GM12878 (cell line): ENCODE measurements at regions not wholly inside any gene's neighbourhood (a gene's known extent, or its start where the extent isn't known, plus 50 kb on each side); places are given as distances from the start of the nearest gene placed in this dataset.

Experiments used
- ATAC-seq: fragments of 200-7000 bp; cut with Tn5 transposase; 3 replicates; pipeline ENCODE4 v1.9.1; 2020; ENCODE audit warnings: mild to moderate bottlenecking, moderate library complexity
- BruUV-seq: library from RNA; stranded (reverse); fragments of 400-500 nt; replicated peaks from 2 replicates; lab custom pipeline; 2021; lab: Mats Ljungman, UMichigan
- CTCF ChIA-PET: fragments of 300-600 bp; sonication (Branson Sonifier 250); formaldehyde crosslinking; extraction: SDS; loops from one replicate; lab custom pipeline; 2021; ENCODE audit warnings: inconsistent platforms; lab: Yijun Ruan, JAX
- POLR2A ChIA-PET: fragments of 350-600 bp; formaldehyde crosslinking; extraction: SDS; loops from one replicate; lab custom pipeline; 2021; ENCODE audit warnings: inconsistent platforms; lab: Charles Lee
- RAD21 ChIA-PET: fragments of 300-600 bp; sonication (Branson Sonifier 250); formaldehyde crosslinking; loops from one replicate; lab custom pipeline; 2023; ENCODE audit warnings: antibody characterized with exemption; ENCODE audit not compliant: unreplicated experiment; lab: Charles Lee
- SMC1A ChIA-PET: fragments of 300-600 bp; sonication (Branson Sonifier 250); formaldehyde crosslinking; loops from one replicate; lab custom pipeline; 2023; ENCODE audit not compliant: unreplicated experiment, uncharacterized antibody; lab: Charles Lee
- DNase-seq: peaks from one replicate; pipeline ENCODE4 v3.0.0-alpha.2; 2011; ENCODE audit warnings: low read depth, low spot score
- FAIRE-seq: peaks from 3 replicates; lab custom pipeline; 2011; peaks lifted over from hg19 to GRCh38; lab: Jason Lieb, UNC
- H2AFZ ChIP-seq: 2 replicates; pipeline ENCODE4 v1.6.0; 2011; ENCODE audit warnings: low read depth, low read length, control low read depth; ENCODE audit not compliant: control insufficient read depth
- H3K27ac ChIP-seq: 2 replicates; pipeline ENCODE4 v1.5.1; 2011; ENCODE audit warnings: control low read depth; ENCODE audit not compliant: control insufficient read depth, insufficient read depth
- H3K27me3 ChIP-seq, 2 experiments: replicated peaks in 1 of 2; 2 replicates each; pipeline versions ENCODE4 v1.6.0 to v1.6.1; 2011; ENCODE audit warnings: low read length in 1 of 2; ENCODE audit not compliant: control insufficient read depth in 2 of 2, insufficient read depth in 2 of 2
- H3K36me3 ChIP-seq, 2 experiments: 2 replicates each; pipeline ENCODE4 v1.5.1; 2011; ENCODE audit warnings: low read length in 1 of 2; ENCODE audit not compliant: control insufficient read depth in 2 of 2, insufficient read depth in 2 of 2
- H3K4me1 ChIP-seq: 2 replicates; pipeline ENCODE4 v1.6.1; 2011; ENCODE audit warnings: mild to moderate bottlenecking, low read length, moderate library complexity, mixed read lengths; ENCODE audit not compliant: control insufficient read depth, insufficient read depth
- H3K4me2 ChIP-seq: 2 replicates; pipeline ENCODE4 v1.6.0; 2011; ENCODE audit warnings: control low read depth; ENCODE audit not compliant: control insufficient read depth, insufficient read depth
- H3K4me3 ChIP-seq: fragments of 200-600 bp; sonication (generic); 2 replicates; pipeline ENCODE4 v1.5.1; 2016
- H3K79me2 ChIP-seq: 2 replicates; pipeline ENCODE4 v1.6.0; 2011; ENCODE audit warnings: low read length; ENCODE audit not compliant: control insufficient read depth, insufficient read depth
- H3K9ac ChIP-seq: 2 replicates; pipeline ENCODE4 v1.8.0; 2011; ENCODE audit warnings: low read length, control low read depth, mixed read lengths; ENCODE audit not compliant: control insufficient read depth, insufficient read depth
- H3K9me3 ChIP-seq: replicated peaks from 3 replicates; pipeline ENCODE4 v1.5.1; 2011; ENCODE audit warnings: mild to moderate bottlenecking, low read length; ENCODE audit not compliant: control insufficient read depth, insufficient read depth
- H4K20me1 ChIP-seq: 2 replicates; pipeline ENCODE4 v1.6.0; 2011; ENCODE audit not compliant: control insufficient read depth, insufficient read depth
- DPF2 ChIP-seq: fragments of 450-650 bp; IDR thresholded peaks from 2 replicates; pipeline ENCODE4 v1.6.1; 2017; ENCODE audit warnings: mild to moderate bottlenecking
- EED ChIP-seq: sonication (generic); IDR thresholded peaks from 2 replicates; pipeline ENCODE4 v1.6.1; 2016; ENCODE audit warnings: antibody characterized with exemption, low read depth
- ELK1 ChIP-seq: IDR thresholded peaks from 2 replicates; pipeline ENCODE4 v1.6.1; 2012; ENCODE audit warnings: low read depth, low read length, improper control_type of control experiment
- FOS ChIP-seq: IDR thresholded peaks from 3 replicates; pipeline ENCODE4 v1.6.1; 2011; ENCODE audit warnings: borderline replicate concordance; ENCODE audit not compliant: insufficient read length; ENCODE audit errors: extremely low read depth
- KDM1A ChIP-seq: fragments of 200-600 bp; sonication (generic); IDR thresholded peaks from 2 replicates; pipeline ENCODE4 v1.6.1; 2016; ENCODE audit warnings: borderline replicate concordance
- NRF1 ChIP-seq: conservative IDR thresholded peaks from 2 replicates; pipeline ENCODE4 v1.6.1; 2011; ENCODE audit warnings: mild to moderate bottlenecking, low read depth, low read length, improper control_type of control experiment
- POLR2AphosphoS5 ChIP-seq: IDR thresholded peaks from 2 replicates; pipeline ENCODE4 v1.6.1; 2011; ENCODE audit warnings: mild to moderate bottlenecking, low read length, inconsistent platforms
- POU2F2 ChIP-seq: IDR thresholded peaks from 3 replicates; pipeline ENCODE4 v1.6.1; 2011; ENCODE audit warnings: low read depth, mild to moderate bottlenecking, low read length, borderline replicate concordance
- SMARCA5 ChIP-seq: fragments of 450-650 bp; IDR thresholded peaks from 2 replicates; pipeline ENCODE4 v1.6.1; 2017; ENCODE audit warnings: mild to moderate bottlenecking
- SP1 ChIP-seq: IDR thresholded peaks from one replicate; pipeline ENCODE4 v1.6.1; 2011; ENCODE audit warnings: low read depth, low read length
- SREBF2 ChIP-seq: IDR thresholded peaks from 2 replicates; pipeline ENCODE4 v1.6.1; 2012; ENCODE audit warnings: mild to moderate bottlenecking, low read length
- YBX1 ChIP-seq: fragments of 450-650 bp; IDR thresholded peaks from 2 replicates; pipeline ENCODE4 v1.6.1; 2016; ENCODE audit warnings: antibody characterized with exemption
- WGBS: methylation state at CpG from one replicate; pipeline ENCODE4 v1.1.6; 2016; ENCODE audit warnings: low lambda C conversion rate; ENCODE audit not compliant: insufficient replicate concordance, insufficient coverage; ENCODE audit errors: missing lambda C conversion rate; 5-methylcytosine and 5-hydroxymethylcytosine counted together
- in situ Hi-C: fragments of 300-500 bp; cut with MboI; formaldehyde crosslinking; loops from 9 replicates; pipeline ENCODE4 v1.14.3; 2018; ENCODE audit warnings: mixed read lengths
- intact Hi-C: fragments of 100-400 bp; cut with micrococcal nuclease; formaldehyde crosslinking; loops from one replicate; pipeline ENCODE4 v1.14.2; 2022; ENCODE audit not compliant: unreplicated experiment
- TF ChIP-seq, protein P1 (sequence below): IDR thresholded peaks from 2 replicates; pipeline ENCODE4 v1.6.1; 2012; ENCODE audit warnings: low read length, inconsistent platforms

GRCh38 chr17:72492941-72493340 lies 372.1 kb downstream of the SOX9 start:
- in situ Hi-C loops = no loop called here
- intact Hi-C loops = no loop called here
- BruUV-seq = no TSS peak

More at GRCh38 chr17:72492941-72493340, 372.1 kb downstream of the SOX9 start:
- ATAC-seq (no peak), FAIRE-seq (no peak), DNase-seq (no peak)
- no peaks in the 10 kb centered on the region for H4K20me1 ChIP-seq
- H3K4me2 ChIP-seq = no peak overlapping the region
- no peak overlapping the region for H2AFZ ChIP-seq
- no peaks in the 10 kb centered on the region for H3K79me2 ChIP-seq
- no peak for TF ChIP-seq SP1
- TF ChIP-seq FOS = no peak
- TF ChIP-seq SREBF2 = no peak
- no peak for TF ChIP-seq SMARCA5
- TF ChIP-seq, protein P1, sequence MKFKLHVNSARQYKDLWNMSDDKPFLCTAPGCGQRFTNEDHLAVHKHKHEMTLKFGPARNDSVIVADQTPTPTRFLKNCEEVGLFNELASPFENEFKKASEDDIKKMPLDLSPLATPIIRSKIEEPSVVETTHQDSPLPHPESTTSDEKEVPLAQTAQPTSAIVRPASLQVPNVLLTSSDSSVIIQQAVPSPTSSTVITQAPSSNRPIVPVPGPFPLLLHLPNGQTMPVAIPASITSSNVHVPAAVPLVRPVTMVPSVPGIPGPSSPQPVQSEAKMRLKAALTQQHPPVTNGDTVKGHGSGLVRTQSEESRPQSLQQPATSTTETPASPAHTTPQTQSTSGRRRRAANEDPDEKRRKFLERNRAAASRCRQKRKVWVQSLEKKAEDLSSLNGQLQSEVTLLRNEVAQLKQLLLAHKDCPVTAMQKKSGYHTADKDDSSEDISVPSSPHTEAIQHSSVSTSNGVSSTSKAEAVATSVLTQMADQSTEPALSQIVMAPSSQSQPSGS = no peak
- no peak for TF ChIP-seq DPF2
- no peak for TF ChIP-seq YBX1
- no peak for TF ChIP-seq NRF1
- TF ChIP-seq POU2F2 = no peak
- no peak for TF ChIP-seq EED
- TF ChIP-seq POLR2AphosphoS5 = no peak
- TF ChIP-seq ELK1 = no peak
- TF ChIP-seq KDM1A = no peak
- H3K4me3 ChIP-seq = no peak overlapping the region
- H3K27me3 ChIP-seq = no peaks in the 10 kb centered on the region
- H3K9ac ChIP-seq = no peak overlapping the region
- H3K4me1 ChIP-seq = no peaks in the 10 kb centered on the region
- ChIA-PET POLR2A (interaction anchor here (0.6 to 0.8 kb wide), 2 partner anchors 13 to 55 kb away, joined by 3 to 4 read pairs; no protein-coding TSS in a partner anchor), CTCF (no interaction called here), RAD21 (no interaction called here), SMC1A (interaction anchor here (0.8 to 2.5 kb wide), 6 partner anchors 12 to 27 kb away, joined by 3 to 10 read pairs (median 4); no protein-coding TSS in a partner anchor)
- whole genome bisulfite sequencing = 39% methylated on average over 5 of the region's 5 CpGs
- H3K27ac ChIP-seq = no peak overlapping the region
- H3K9me3 ChIP-seq = no peaks in the 10 kb centered on the region; the same call in 2 of the 3 replicates
- H3K36me3 ChIP-seq = no peaks in the 10 kb centered on the region
